H4 (cell line): ENCODE measurements at regions not wholly inside any gene's neighbourhood (a gene's known extent, or its start where the extent isn't known, plus 50 kb on each side); places are given as distances from the start of the nearest gene placed in this dataset.

Experiments
- DNase-seq: peaks from one replicate; pipeline ENCODE4 v3.0.0-alpha.2; 2015; ENCODE audit warnings: low spot score

DNA sequence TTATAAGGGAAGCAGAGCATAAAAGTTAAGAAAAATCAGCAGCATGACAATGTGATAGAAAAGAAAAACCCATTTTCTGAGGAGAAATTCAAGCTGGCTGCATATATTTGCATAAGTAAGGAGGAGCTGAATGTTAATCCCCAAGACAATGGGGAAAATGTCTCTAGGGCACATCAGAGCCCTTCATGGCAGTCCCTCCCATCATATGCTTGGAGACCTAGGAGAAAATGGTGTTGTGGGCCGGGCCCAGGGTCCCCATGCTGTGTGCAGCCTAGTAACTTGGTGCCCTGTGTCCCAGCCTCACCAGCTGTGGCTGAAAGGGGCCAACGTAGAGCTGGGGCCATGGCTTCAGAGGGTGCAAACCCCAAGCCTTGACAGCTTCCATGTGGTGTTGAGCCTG lies 100.6 kb upstream of the PLPPR4 start:
- no peak for DNase-seq

DNA sequence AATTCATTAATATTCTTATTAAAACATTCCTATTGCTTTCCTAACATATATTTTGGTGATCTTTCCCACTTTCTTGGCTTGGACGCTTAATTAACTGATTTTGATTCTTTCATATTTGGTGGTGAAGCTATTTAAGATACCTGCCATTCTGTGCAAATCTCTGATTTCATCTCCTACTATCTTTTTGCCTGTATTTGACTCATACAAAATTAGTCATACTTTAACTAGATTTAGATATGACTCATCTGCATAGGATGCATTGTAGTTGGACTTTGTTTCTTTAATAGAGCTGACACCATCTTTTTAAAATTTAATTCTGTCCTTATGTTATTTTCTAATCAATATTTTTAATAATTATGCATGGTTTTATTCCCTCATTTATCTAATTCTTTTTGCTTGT lies 93.8 kb upstream of the PLPPR4 start:
- DNase-seq, result no peak

DNA sequence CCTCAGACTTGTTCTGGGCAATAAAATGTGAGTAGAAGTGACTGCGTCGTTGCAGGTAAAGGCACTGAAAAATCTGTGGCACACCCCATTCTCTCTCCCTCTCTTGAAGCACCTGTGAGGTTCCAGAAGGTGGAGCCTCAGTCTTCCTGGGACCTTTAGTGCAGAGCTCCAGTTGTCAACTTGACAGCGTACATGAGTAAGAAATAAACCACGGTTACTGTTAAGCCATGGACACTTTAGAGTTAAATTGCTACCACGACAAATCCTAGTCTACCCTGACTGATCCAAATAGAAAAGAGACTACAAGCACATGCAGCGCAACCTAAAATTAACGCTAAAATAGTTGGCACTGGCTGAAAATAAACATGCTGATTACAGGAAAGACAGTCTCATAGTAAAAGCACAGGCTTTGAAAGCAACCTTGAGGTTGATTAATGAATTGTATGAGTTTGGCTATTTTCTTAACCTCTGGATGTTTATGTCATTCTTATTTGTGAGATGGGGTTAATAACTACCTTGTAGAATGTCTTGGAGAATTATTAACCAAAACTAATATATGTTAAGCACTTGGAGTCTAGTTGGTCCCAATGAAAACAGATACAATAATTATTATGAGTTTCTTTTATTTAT lies 93.0 kb upstream of the PLPPR4 start:
- no peak for DNase-seq

DNA sequence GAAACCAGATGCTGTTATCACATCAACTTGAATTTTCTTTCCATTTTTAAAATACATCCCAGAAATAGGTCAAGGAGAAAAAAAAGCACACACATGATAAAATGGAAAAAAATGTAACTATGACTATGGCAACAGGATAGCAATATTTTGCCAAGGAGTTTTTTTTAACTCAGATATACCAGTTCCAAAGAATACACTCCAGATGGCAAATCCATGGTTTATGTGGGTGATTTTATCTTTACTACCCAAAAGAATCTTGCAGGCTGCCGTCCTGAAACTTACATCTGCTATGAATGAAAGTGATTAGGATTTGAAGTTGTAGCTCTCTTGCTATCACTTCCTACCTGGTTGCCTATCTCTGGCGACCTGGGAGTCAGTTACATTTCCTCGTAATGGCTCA lies 91.0 kb upstream of the PLPPR4 start:
- DNase-seq, result no peak

DNA sequence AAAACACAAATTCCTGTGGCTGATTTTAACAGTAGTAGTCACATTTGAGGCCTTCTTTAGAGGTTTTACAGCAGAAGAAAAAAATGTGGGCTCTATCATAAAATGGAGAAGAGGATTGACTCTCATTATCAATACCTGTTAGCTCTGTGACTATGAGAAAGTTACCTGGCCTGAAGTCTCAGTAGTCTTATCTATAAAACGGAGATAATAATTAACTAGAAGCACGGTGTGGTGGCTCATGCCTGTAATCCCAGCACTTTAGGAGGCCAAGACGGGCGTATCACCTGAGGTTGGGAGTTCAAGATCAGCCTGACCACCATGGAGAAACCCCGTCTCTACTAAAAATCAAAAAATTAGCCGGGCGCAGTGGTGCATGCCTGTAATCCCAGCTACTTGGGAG lies 90.4 kb upstream of the PLPPR4 start:
- no peak for DNase-seq

DNA sequence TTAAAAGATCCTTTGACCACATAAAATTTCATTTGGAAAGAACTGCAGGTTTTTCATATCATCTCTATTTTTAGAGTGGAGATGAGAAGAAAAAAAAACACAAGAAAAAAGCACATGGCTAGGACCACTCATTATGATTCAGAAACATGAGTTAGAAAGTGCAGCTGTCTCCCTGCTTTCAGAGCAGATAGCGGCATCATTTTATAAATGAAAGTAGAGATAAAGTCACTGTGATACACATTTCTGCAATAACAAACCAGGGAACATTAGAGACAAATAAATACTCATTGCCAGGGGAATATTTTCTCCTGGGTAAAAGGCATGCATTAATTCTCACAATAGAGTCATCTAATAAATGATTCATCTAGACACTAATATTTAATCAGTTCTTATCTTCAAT lies 87.5 kb upstream of the PLPPR4 start:
- no peak for DNase-seq

DNA sequence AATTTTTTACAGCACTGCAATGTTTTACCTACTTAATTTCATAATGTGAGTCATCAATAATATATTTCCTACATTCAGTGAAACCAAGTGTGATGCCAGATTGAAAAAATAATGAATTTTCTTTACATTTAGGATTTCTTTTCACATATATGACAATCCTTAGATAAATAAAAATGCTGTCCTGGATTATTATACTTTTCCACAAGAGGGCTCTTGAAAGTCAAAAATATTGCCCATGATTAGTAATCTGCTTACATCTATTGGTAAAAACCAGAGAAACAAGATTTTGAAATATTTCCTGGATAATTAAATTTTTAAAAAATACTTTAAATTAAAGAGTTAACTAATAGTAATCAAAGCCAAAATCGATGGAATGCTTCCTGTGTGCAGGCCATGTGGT lies 86.8 kb upstream of the PLPPR4 start:
- DNase-seq, result no peak

DNA sequence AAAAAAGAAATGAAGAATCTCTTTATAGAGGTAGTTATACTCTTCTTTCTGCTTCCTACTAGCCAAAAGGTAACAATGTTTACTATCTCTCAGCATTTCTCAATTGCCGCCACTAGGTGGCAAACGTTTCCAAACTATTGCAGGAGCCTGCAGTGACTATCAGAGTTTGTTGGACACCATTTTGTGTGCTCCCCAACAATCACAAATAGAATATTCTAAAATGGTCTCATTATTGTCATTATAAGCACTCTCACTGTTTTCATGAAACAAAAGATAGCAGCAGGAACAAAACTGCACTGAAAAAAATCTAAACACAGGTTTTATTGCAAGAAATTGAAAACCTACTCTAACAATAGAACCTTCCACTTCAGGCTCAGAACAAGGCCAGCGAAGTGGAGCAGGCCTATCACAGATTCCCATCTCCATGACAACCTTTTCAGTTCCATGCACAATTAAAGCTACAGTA lies 83.9 kb upstream of the PLPPR4 start:
- DNase-seq, result peak; percentile 82

DNA sequence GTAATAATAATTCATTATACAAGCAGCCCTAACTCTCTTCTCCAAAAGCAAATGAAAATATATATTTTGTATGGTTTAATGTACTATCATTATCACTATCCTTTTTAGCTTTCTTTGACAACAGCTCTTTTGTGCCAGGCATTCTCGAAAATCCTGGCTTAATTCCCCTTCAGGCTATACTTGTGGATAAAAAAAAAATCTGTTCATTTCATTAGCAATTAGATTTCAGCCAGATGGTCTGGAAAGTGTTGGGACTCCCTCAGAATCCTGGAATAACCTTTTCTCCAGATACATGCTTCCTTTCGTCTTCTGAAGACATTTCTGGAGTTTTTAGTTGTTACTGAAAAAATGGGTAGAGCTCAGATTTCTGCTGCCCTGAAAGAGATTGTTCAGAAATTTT lies 83.4 kb upstream of the PLPPR4 start:
- no peak for DNase-seq

DNA sequence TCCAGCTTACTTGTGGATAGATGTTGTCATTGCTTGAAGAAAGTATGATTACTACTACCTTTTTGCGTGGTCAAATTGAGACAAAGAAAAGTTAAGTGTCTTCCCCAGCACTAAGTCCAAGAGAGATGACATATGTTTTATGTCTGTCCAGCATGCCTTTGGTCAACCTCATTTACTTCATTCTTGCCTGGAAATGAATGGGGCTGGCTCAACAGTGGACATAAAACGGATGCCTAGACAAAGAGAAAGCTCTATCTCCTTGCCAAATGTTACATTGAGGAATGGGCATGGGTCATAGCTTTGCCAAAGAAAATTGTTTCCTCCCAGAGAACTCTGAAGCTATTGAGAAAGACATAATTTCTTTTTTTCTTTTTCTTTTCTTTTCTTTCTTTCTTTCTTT lies 82.4 kb upstream of the PLPPR4 start:
- DNase-seq, result no peak

DNA sequence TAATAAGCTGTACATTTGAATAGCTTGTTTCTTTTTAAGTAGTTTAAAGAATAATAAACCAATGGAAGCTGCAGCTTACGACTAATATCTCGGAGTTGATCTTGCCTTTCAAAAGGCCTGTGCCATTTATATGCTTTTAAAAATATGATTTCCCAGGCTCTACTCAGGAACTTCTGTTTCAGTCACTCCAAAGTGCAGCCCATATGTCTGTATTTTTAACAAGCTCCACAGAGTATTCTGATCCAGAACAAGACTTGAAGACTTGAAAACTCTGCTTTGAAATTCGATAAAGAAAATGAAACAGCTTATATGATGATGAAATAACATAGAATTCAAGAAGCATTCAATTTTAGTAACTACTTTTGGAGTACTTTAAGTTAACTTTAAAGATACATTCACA lies 79.1 kb upstream of the PLPPR4 start:
- no peak for DNase-seq

DNA sequence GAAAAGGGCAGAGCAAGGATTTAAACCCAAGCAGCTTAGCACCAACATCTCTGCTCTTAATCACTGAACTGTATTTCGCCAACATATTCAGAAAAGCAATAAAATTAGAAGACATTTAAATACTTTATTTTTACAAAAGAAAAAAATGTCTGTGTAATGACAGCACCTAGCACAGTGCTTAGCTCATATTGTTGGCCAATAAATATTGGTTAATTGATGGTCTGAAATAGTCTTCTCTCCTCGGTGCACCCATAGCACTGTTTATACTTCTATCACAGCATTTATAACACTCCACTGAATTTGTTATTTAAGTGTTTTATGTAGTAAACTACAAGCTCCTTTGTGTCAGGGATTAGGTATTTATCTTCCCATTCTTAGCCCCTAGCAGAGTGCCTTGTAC lies 70.9 kb upstream of the PLPPR4 start:
- DNase-seq, result no peak

DNA sequence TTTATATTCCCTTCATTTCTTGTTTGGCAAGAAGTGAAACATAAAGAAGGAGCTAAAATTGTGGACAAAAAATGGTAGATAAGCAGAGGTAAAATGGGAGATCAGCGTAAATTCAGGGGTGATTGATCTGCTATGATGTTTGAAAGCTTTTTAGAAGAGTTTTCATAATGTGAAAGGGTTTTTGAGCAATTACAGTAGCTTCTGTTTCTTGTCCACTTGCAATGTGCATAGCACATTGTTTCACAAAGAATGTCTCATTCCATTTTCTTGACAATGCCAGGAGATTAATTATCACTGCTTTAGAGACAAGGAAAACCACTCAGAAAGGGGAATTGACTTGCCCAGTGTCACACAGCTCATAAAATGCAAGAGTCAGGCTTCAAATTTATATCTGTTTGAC lies 65.9 kb upstream of the PLPPR4 start:
- DNase-seq, result no peak

DNA sequence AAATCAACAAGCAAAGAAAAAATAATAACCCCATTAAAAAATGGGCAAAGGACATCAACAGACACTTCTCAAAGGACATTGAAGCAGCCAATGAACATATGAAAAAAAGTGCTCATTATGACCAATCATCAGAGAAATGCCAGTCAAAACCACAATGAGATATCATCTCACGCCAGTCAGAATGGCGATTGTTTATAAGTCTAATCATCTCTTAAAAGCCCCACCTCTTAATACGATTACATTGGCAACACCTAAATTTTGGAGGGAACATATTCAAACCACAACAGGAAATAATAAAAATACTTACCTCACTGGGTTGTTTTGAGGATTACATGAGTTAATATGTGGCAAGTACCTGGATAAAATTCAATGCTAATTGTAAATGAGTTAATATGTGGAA lies 57.1 kb upstream of the PLPPR4 start:
- DNase-seq, result no peak
